Gastroesophageal sphincter (tissue), 3 donors: ENCODE measurements at regions not wholly inside any gene's neighbourhood (a gene's known extent, or its start where the extent isn't known, plus 50 kb on each side); places are given as distances from the start of the nearest gene placed in this dataset.
"Not testable (repeated sequence)": the region's sequence is repeated elsewhere in the genome, so short reads cannot be mapped to it uniquely, and the experiment has no call there.

Source experiments
- EP300 ChIP-seq: sonication (generic); formaldehyde crosslinking; IDR thresholded peaks from one replicate; pipeline ENCODE4 v1.6.1; 2017; ENCODE audit warnings: antibody characterized with exemption, mild to moderate bottlenecking
- POLR2A ChIP-seq, 2 donors: fragments of 450-650 bp; IDR thresholded peaks; one replicate each; pipeline ENCODE4 v1.6.1; 2017; ENCODE audit warnings: antibody characterized with exemption in 2 of 2, mild to moderate bottlenecking in 2 of 2, moderate library complexity in 1 of 2
- POLR2AphosphoS5 ChIP-seq: sonication (generic); formaldehyde crosslinking; IDR thresholded peaks from one replicate; pipeline ENCODE4 v1.6.1; 2017; ENCODE audit warnings: antibody characterized with exemption
- TF ChIP-seq, protein P1 (sequence below), 4 experiments: fragments of 200-600 bp in 2 of 4; fragments of 450-650 bp in 2 of 4; sonication (generic) in 1 of 4; IDR thresholded peaks; one replicate each; pipeline ENCODE4 v1.5.1; 2017 to 2019; ENCODE audit warnings: antibody characterized with exemption in 4 of 4, mild to moderate bottlenecking in 2 of 4, moderate library complexity in 2 of 4

DNA sequence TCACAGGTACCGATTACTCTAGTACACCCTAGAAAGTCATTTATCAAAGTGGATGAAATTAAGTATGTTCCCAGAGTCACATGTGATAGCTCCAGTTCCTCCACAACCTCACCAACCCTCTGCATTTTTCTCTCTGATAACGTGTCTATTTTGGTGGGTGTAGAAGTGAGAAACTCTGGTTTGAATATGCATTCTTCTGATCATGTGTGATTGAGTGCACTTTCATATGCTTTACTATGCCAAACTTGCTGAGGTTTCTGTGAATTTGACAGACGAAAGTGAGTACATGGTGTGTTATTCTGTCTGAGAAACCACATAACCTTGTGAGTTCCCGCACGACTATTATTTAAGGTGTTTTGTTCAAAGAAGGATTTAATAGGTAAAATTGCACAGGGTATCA is 81.1 kb downstream of the NAPG start:
- not testable (repeated sequence) for TF ChIP-seq POLR2A (IDR thresholded peaks at IDR 0.05); EP300; POLR2AphosphoS5
- TF ChIP-seq, protein P1, sequence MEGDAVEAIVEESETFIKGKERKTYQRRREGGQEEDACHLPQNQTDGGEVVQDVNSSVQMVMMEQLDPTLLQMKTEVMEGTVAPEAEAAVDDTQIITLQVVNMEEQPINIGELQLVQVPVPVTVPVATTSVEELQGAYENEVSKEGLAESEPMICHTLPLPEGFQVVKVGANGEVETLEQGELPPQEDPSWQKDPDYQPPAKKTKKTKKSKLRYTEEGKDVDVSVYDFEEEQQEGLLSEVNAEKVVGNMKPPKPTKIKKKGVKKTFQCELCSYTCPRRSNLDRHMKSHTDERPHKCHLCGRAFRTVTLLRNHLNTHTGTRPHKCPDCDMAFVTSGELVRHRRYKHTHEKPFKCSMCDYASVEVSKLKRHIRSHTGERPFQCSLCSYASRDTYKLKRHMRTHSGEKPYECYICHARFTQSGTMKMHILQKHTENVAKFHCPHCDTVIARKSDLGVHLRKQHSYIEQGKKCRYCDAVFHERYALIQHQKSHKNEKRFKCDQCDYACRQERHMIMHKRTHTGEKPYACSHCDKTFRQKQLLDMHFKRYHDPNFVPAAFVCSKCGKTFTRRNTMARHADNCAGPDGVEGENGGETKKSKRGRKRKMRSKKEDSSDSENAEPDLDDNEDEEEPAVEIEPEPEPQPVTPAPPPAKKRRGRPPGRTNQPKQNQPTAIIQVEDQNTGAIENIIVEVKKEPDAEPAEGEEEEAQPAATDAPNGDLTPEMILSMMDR (IDR thresholded peaks at IDR 0.05): not testable (repeated sequence)
